ENCODE measurements at regions not wholly inside any gene's neighbourhood (a gene's known extent, or its start where the extent isn't known, plus 50 kb on each side); places are given as distances from the start of the nearest gene placed in this dataset.
"Not testable (repeated sequence)": the region's sequence is repeated elsewhere in the genome, so short reads cannot be mapped to it uniquely, and the experiment has no call there.

DNA sequence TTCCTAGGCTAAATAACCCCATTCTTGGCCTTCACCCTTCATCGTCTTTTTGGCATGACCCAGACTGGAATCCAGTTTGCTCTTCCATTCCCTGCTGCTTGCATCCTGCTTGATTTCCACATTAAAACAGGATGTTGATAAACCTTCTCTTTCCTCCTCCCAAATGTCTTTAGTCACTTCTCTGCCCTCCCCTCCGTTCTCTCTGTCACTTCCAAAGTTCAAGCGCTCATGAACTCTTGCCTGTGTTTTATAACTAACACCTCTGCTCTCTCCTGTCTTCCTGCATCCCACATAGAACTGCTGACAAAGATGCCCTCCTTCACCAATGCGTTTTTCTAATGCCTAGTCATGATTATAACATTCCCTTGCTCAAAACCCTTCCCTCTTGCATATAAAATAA, 65.6 kb upstream of the SLC44A3 start:
- TF ChIP-seq LEF1 (IDR thresholded peaks at IDR 0.05; ENCODE audit: borderline replicate concordance), result no peak
- TF ChIP-seq FOXA1 (IDR thresholded peaks at IDR 0.05), result no peak
- POLR2A ChIA-PET, result no interaction called here
- DNase-seq (ENCODE audit: extremely low spot score), result no peak
- CTCF ChIA-PET, result no interaction called here

- POLR2A ChIA-PET, result no interaction called here
- TF ChIP-seq L3MBTL2 (conservative IDR thresholded peaks at IDR 0.05) (no peak), BHLHE40 (IDR thresholded peaks at IDR 0.05; ENCODE audit: borderline replicate concordance) (no peak), NFRKB (IDR thresholded peaks at IDR 0.05) (no peak), SP1 (IDR thresholded peaks at IDR 0.05) (no peak), ZNF384 (IDR thresholded peaks at IDR 0.05) (no peak), ARNT (IDR thresholded peaks at IDR 0.05) (no peak), FOXK2 (IDR thresholded peaks at IDR 0.05) (no peak), SUZ12 (IDR thresholded peaks at IDR 0.05) (no peak), LEF1 (IDR thresholded peaks at IDR 0.05; ENCODE audit: borderline replicate concordance) (no peak), TARDBP (IDR thresholded peaks at IDR 0.05) (no peak), HDGF (IDR thresholded peaks at IDR 0.05; ENCODE audit: borderline replicate concordance) (no peak), CTBP1 (IDR thresholded peaks at IDR 0.05; ENCODE audit: borderline replicate concordance) (no peak)
- TF ChIP-seq, protein P1, sequence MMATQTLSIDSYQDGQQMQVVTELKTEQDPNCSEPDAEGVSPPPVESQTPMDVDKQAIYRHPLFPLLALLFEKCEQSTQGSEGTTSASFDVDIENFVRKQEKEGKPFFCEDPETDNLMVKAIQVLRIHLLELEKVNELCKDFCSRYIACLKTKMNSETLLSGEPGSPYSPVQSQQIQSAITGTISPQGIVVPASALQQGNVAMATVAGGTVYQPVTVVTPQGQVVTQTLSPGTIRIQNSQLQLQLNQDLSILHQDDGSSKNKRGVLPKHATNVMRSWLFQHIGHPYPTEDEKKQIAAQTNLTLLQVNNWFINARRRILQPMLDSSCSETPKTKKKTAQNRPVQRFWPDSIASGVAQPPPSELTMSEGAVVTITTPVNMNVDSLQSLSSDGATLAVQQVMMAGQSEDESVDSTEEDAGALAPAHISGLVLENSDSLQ (IDR thresholded peaks at IDR 0.05), result no peak
- DNase-seq (ENCODE audit: extremely low spot score), result no peak
- CTCF ChIA-PET, result no interaction called here
These were observed 66.1 kb upstream of the SLC44A3 start for GRCh38 chr1:94754095-94754494.

DNA sequence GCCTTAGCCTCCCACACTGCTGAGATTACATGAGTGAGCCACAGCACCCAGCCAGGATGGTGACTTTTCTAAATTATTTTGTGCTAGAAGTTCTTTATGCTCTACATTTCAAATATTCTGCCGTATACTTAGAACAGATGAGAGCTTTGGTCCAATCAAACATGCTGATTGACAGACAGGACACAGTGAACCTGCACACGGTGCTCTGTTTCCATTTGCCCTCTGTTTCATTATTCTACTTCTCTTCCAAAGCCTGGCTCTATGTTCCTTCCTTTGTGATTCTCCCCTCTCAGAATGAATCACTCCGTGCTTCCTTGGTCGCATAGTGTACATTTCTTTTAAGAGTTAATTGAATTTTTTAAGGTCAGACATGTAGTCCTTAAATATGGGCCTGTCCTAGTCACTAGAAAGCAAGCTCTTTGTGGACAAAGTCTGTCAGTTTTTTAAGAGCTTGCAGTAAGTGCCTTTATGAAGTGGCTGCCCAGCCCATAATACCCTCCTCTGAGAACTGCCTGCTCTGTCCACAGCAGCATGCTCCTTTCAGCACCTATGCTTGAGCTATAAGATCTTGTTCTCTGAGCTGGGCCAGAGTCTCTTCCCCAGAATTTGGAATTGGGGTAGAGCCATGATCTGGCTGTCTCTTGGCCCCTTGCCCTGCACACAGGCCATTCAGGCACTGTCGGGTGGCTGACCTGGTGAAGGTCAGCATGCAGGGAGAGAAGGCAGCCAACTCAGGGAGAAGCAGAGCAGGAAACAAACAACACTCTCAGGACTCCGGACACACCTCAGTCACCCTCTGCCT, 66.8 kb upstream of the SLC44A3 start:
- ChIA-PET CTCF (no interaction called here), POLR2A (no interaction called here)
- DNase-seq (ENCODE audit: extremely low spot score), result no peak
- no peak for TF ChIP-seq ZNF384 (IDR thresholded peaks at IDR 0.05)
- no peak for TF ChIP-seq ELF4 (IDR thresholded peaks at IDR 0.05)
- no peak for TF ChIP-seq BHLHE40 (IDR thresholded peaks at IDR 0.05; ENCODE audit: borderline replicate concordance)
- TF ChIP-seq L3MBTL2 (conservative IDR thresholded peaks at IDR 0.05), result no peak
- TF ChIP-seq HDGF (IDR thresholded peaks at IDR 0.05; ENCODE audit: borderline replicate concordance), result no peak
- no peak for TF ChIP-seq LEF1 (IDR thresholded peaks at IDR 0.05; ENCODE audit: borderline replicate concordance)
- TF ChIP-seq FOXM1 (IDR thresholded peaks at IDR 0.05; ENCODE audit: borderline replicate concordance), result no peak
- no peak for TF ChIP-seq CTBP1 (IDR thresholded peaks at IDR 0.05; ENCODE audit: borderline replicate concordance)

- DNase-seq (ENCODE audit: extremely low spot score); CTCF ChIA-PET; POLR2A ChIA-PET: not testable (repeated sequence)
These were observed 68.7 kb upstream of the SLC44A3 start for GRCh38 chr1:94751483-94751882.

DNA sequence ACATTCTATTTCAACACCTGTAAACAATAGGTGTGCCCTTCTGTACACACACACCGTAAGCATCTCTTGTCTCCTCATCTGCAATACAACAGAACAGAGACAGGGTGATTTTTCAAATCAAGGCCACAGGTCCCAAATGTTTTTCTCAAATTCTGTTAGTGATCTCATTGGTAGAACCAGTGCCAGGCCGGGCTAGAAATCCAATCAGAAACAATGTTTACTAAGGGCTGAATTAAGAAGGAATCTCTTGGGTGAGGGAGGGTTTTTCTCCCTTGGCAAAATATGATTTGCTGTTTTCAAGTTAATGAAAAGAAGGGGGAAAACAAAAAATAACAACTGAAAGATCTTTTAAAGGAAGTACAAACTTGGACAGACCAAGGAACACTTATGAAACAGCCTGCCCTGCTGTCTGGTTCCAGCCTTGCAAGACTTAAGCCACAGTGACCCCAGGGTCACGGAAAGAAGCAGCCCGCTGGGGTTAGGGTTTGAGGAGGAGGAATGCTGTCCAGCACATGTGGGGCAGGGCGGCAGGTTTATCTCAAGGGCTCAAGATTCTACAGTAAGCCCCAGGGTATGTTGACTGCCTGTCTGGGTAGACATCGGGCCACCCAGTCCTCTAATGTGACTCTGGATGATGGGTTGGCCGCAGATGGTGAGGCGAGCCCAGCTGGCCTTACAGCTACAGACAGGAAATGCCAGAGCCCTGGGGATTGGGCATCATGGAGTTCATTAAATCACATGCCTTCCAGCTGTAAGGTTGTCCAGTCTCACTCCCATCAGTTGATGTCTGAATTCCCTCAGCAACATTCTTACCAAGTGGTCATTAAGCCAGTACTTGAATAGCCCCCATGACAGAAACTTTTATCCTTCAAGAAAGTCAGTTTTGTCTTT, 73.3 kb upstream of the SLC44A3 start:
- ChIA-PET CTCF (no interaction called here), POLR2A (no interaction called here)
- DNase-seq (ENCODE audit: extremely low spot score), result no peak
- no peak for TF ChIP-seq L3MBTL2 (conservative IDR thresholded peaks at IDR 0.05)
- no peak for TF ChIP-seq FOXA1 (IDR thresholded peaks at IDR 0.05)
- TF ChIP-seq FOXM1 (IDR thresholded peaks at IDR 0.05; ENCODE audit: borderline replicate concordance), result no peak
- TF ChIP-seq TARDBP (IDR thresholded peaks at IDR 0.05), result no peak
- no peak for TF ChIP-seq FOXK2 (IDR thresholded peaks at IDR 0.05)
- TF ChIP-seq ELF4 (IDR thresholded peaks at IDR 0.05), result no peak
- TF ChIP-seq ARNT (IDR thresholded peaks at IDR 0.05), result no peak
- no peak for TF ChIP-seq SUZ12 (IDR thresholded peaks at IDR 0.05)
- no peak for TF ChIP-seq SP1 (IDR thresholded peaks at IDR 0.05)
- TF ChIP-seq HDGF (IDR thresholded peaks at IDR 0.05; ENCODE audit: borderline replicate concordance), result no peak

DNA sequence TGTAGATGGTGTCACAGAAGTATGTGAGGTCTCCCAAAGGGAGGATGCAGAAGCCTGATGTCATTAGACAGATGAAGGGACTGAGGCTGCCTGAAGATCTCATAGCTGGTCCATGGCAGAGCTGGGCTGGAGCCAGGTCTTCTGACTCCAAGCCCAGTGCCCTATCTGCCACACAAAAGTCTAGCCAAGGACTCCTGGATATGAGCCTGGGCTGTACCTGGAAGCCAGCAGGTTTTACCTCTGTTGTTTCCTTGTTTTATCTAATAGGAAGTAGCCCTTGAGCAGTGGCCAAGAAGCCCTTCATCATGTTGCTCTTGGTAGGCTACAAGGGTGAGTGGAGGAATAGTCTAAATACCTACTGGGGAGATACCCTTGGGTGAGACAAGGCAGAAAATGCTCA, 74.4 kb upstream of the SLC44A3 start:
- ChIA-PET POLR2A (no interaction called here), CTCF (no interaction called here)
- DNase-seq (ENCODE audit: extremely low spot score), result no peak
- TF ChIP-seq FOXM1 (IDR thresholded peaks at IDR 0.05; ENCODE audit: borderline replicate concordance) (no peak), ZNF384 (IDR thresholded peaks at IDR 0.05) (no peak), NFRKB (IDR thresholded peaks at IDR 0.05) (no peak), FOXK2 (IDR thresholded peaks at IDR 0.05) (no peak), CTBP1 (IDR thresholded peaks at IDR 0.05; ENCODE audit: borderline replicate concordance) (no peak), FOXA1 (IDR thresholded peaks at IDR 0.05) (no peak), SP1 (IDR thresholded peaks at IDR 0.05) (no peak), ELF4 (IDR thresholded peaks at IDR 0.05) (no peak), LEF1 (IDR thresholded peaks at IDR 0.05; ENCODE audit: borderline replicate concordance) (no peak), L3MBTL2 (conservative IDR thresholded peaks at IDR 0.05) (no peak), BHLHE40 (IDR thresholded peaks at IDR 0.05; ENCODE audit: borderline replicate concordance) (no peak)
- TF ChIP-seq, protein P1 (IDR thresholded peaks at IDR 0.05), result no peak

DNA sequence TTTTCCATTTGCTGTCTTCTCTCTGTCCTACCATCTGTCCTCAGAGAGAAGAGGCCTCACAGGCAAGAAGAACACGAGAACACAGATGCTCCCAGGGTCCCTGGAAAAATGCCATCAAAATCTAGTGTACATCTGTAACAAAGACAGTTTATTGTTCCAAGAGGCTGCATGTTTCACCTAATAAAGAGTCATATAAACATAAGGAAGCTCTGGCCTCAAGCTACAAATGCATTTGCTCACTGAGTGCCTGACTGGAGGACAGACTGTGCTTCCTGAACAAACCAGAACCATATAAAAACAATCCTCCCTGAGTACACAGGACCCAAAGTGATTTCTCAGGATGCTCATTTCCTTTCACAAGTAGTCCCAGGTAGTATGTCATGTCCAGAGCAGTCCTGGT, 76.3 kb upstream of the SLC44A3 start:
- TF ChIP-seq, protein P1 (IDR thresholded peaks at IDR 0.05), result no peak
- no peak for TF ChIP-seq SP1 (IDR thresholded peaks at IDR 0.05)
- no peak for TF ChIP-seq ARNT (IDR thresholded peaks at IDR 0.05)
- TF ChIP-seq SUZ12 (IDR thresholded peaks at IDR 0.05), result no peak
- no peak for TF ChIP-seq FOXM1 (IDR thresholded peaks at IDR 0.05; ENCODE audit: borderline replicate concordance)
- no peak for DNase-seq (ENCODE audit: extremely low spot score)
- ChIA-PET POLR2A (no interaction called here), CTCF (interaction anchor here (0.6 kb wide), 1 partner anchor 297 kb away, joined by 4 read pairs; no protein-coding TSS in a partner anchor)
